HepG2 (cell line): ENCODE measurements at regions not wholly inside any gene's neighbourhood (a gene's known extent, or its start where the extent isn't known, plus 50 kb on each side); places are given as distances from the start of the nearest gene placed in this dataset.

Source experiments
- ADNP ChIP-seq: sonication (generic); formaldehyde crosslinking; IDR thresholded peaks from 2 replicates; pipeline ENCODE4 v1.4.0; 2020; ENCODE audit warnings: missing genetic modification reagents
- CTCF ChIP-seq: sonication (generic); formaldehyde crosslinking; IDR thresholded peaks from 2 replicates; pipeline ENCODE4 v1.5.0; 2020; ENCODE audit warnings: mild to moderate bottlenecking, missing genetic modification reagents, moderate library complexity
- HDAC6 ChIP-seq: fragments of 200-600 bp; sonication (generic); IDR thresholded peaks from 2 replicates; pipeline ENCODE4 v1.7.0; 2017; ENCODE audit warnings: mild to moderate bottlenecking, antibody characterized with exemption, low read length, low read depth
- MXI1 ChIP-seq: IDR thresholded peaks from 3 replicates; pipeline ENCODE4 v1.6.1; 2012; ENCODE audit warnings: low read depth, low read length, inconsistent platforms, borderline replicate concordance
- NR1H2 ChIP-seq: sonication (generic); formaldehyde crosslinking; IDR thresholded peaks from 2 replicates; pipeline ENCODE4 v1.8.1; 2022; ENCODE audit warnings: low read depth, missing genetic modification reagents, borderline replicate concordance
- RAD51 ChIP-seq: fragments of 450-650 bp; IDR thresholded peaks from 2 replicates; pipeline ENCODE4 v1.6.1; 2016; ENCODE audit warnings: borderline replicate concordance
- ZNF274 ChIP-seq: sonication (generic); formaldehyde crosslinking; IDR thresholded peaks from 2 replicates; pipeline ENCODE4 v1.5.1; 2020; ENCODE audit warnings: mild to moderate bottlenecking, missing genetic modification reagents
- ZNF496 ChIP-seq: sonication (generic); formaldehyde crosslinking; IDR thresholded peaks from 2 replicates; pipeline ENCODE4 v1.8.1; 2023; ENCODE audit warnings: mild to moderate bottlenecking, moderate library complexity, missing genetic modification reagents; ENCODE audit not compliant: insufficient replicate concordance
- ZSCAN5A ChIP-seq: sonication (generic); formaldehyde crosslinking; IDR thresholded peaks from 2 replicates; pipeline ENCODE4 v1.8.0; 2022; ENCODE audit warnings: mild to moderate bottlenecking, missing genetic modification reagents, borderline replicate concordance

GRCh38 chr12:41743835-41744234, 400.8 kb downstream of the GXYLT1 start:
- TF ChIP-seq ADNP (no peak), ZNF496 (CRISPR knock-in tag) (no peak), HDAC6 (no peak), NR1H2 (no peak), RAD51 (no peak), CTCF (CRISPR knock-in tag) (no peak), MXI1 (no peak), ZSCAN5A (CRISPR knock-in tag) (no peak), ZNF274 (CRISPR knock-in tag) (no peak)
